ENCODE measurements at regions not wholly inside any gene's neighbourhood (a gene's known extent, or its start where the extent isn't known, plus 50 kb on each side); places are given as distances from the start of the nearest gene placed in this dataset.

GRCh38 chrX:39912126-39912525 lies 185.6 kb downstream of the BCOR start:
- Histone ChIP-seq H3K9me3 (ENCODE audit: insufficient read depth, low read length) (no peaks in the 10 kb centered on the region), H3K4me2 (ENCODE audit: low read depth, low read length, poor library complexity, severe bottlenecking) (no peak overlapping the region), H3K79me2 (ENCODE audit: insufficient read depth, low read length) (no peaks in the 10 kb centered on the region), H3K27me3 (ENCODE audit: low read length) (no peaks in the 10 kb centered on the region), H3K9ac (ENCODE audit: low read length) (no peak overlapping the region), H2AFZ (ENCODE audit: low read depth, low read length, severe bottlenecking) (no peak overlapping the region), H3K27ac (ENCODE audit: low read depth, low read length) (no peak overlapping the region), H3K36me3 (ENCODE audit: low read length) (no peaks in the 10 kb centered on the region), H4K20me1 (ENCODE audit: low read depth, low read length) (no peaks in the 10 kb centered on the region), H3F3A (ENCODE audit: insufficient read depth) (no peaks in the 10 kb centered on the region), H3K9me2 (replicated peaks; ENCODE audit: insufficient read depth, low read length) (no peaks in the 10 kb centered on the region), H3K4me3 (ENCODE audit: insufficient read depth, low read length, poor library complexity, severe bottlenecking) (no peak overlapping the region)
- TF ChIP-seq CTCF (IDR thresholded peaks at IDR 0.05; ENCODE audit: insufficient read depth, low read length, poor library complexity, severe bottlenecking) (no peak), EZH2phosphoT487 (conservative IDR thresholded peaks at IDR 0.05; ENCODE audit: low read length) (no peak)

GRCh38 chrX:39915081-39915480 lies 182.7 kb downstream of the BCOR start:
- Histone ChIP-seq H3K27ac (ENCODE audit: low read depth, low read length) (no peak overlapping the region), H3K4me2 (ENCODE audit: low read depth, low read length, poor library complexity, severe bottlenecking) (no peak overlapping the region), H3F3A (ENCODE audit: insufficient read depth) (no peaks in the 10 kb centered on the region), H3K4me3 (ENCODE audit: insufficient read depth, low read length, poor library complexity, severe bottlenecking) (no peak overlapping the region), H2AFZ (ENCODE audit: low read depth, low read length, severe bottlenecking) (no peak overlapping the region), H3K79me2 (ENCODE audit: insufficient read depth, low read length) (no peaks in the 10 kb centered on the region), H4K20me1 (ENCODE audit: low read depth, low read length) (no peaks in the 10 kb centered on the region), H3K9me3 (ENCODE audit: insufficient read depth, low read length) (no peaks in the 10 kb centered on the region), H3K9me2 (replicated peaks; ENCODE audit: insufficient read depth, low read length) (no peaks in the 10 kb centered on the region), H3K9ac (ENCODE audit: low read length) (no peak overlapping the region), H3K36me3 (ENCODE audit: low read length) (no peaks in the 10 kb centered on the region), H3K27me3 (ENCODE audit: low read length) (no peaks in the 10 kb centered on the region)
- no peak for TF ChIP-seq EZH2phosphoT487 (conservative IDR thresholded peaks at IDR 0.05; ENCODE audit: low read length)
- TF ChIP-seq CTCF (IDR thresholded peaks at IDR 0.05; ENCODE audit: insufficient read depth, low read length, poor library complexity, severe bottlenecking) = no peak

- H3F3A ChIP-seq (ENCODE audit: insufficient read depth) = no peaks in the 10 kb centered on the region
- no peak overlapping the region for H3K9ac ChIP-seq (ENCODE audit: low read length)
- H3K9me2 ChIP-seq (replicated peaks; ENCODE audit: insufficient read depth, low read length) = no peaks in the 10 kb centered on the region
- H3K4me2 ChIP-seq (ENCODE audit: low read depth, low read length, poor library complexity, severe bottlenecking) = no peak overlapping the region
- no peaks in the 10 kb centered on the region for H3K27me3 ChIP-seq (ENCODE audit: low read length)
- no peaks in the 10 kb centered on the region for H3K36me3 ChIP-seq (ENCODE audit: low read length)
- TF ChIP-seq EZH2phosphoT487 (conservative IDR thresholded peaks at IDR 0.05; ENCODE audit: low read length) (no peak), CTCF (IDR thresholded peaks at IDR 0.05; ENCODE audit: insufficient read depth, low read length, poor library complexity, severe bottlenecking) (no peak)
- H3K9me3 ChIP-seq (ENCODE audit: insufficient read depth, low read length) = no peaks in the 10 kb centered on the region
- H3K4me3 ChIP-seq (ENCODE audit: insufficient read depth, low read length, poor library complexity, severe bottlenecking) = no peak overlapping the region
- no peaks in the 10 kb centered on the region for H3K79me2 ChIP-seq (ENCODE audit: insufficient read depth, low read length)
- H2AFZ ChIP-seq (ENCODE audit: low read depth, low read length, severe bottlenecking) = no peak overlapping the region
- no peaks in the 10 kb centered on the region for H4K20me1 ChIP-seq (ENCODE audit: low read depth, low read length)
- no peak overlapping the region for H3K27ac ChIP-seq (ENCODE audit: low read depth, low read length)
Measured at GRCh38 chrX:39915596-39915995, 182.2 kb downstream of the BCOR start.

GRCh38 chrX:39921838-39922237 lies 175.9 kb downstream of the BCOR start:
- Histone ChIP-seq H3K36me3 (ENCODE audit: low read length) (no peaks in the 10 kb centered on the region), H3K27ac (ENCODE audit: low read depth, low read length) (no peak overlapping the region), H3F3A (ENCODE audit: insufficient read depth) (no peaks in the 10 kb centered on the region), H4K20me1 (ENCODE audit: low read depth, low read length) (no peaks in the 10 kb centered on the region), H3K4me2 (ENCODE audit: low read depth, low read length, poor library complexity, severe bottlenecking) (no peak overlapping the region), H3K27me3 (ENCODE audit: low read length) (no peaks in the 10 kb centered on the region), H3K9ac (ENCODE audit: low read length) (no peak overlapping the region), H3K9me2 (replicated peaks; ENCODE audit: insufficient read depth, low read length) (no peaks in the 10 kb centered on the region), H3K4me3 (ENCODE audit: insufficient read depth, low read length, poor library complexity, severe bottlenecking) (no peak overlapping the region), H2AFZ (ENCODE audit: low read depth, low read length, severe bottlenecking) (no peak overlapping the region), H3K79me2 (ENCODE audit: insufficient read depth, low read length) (no peaks in the 10 kb centered on the region), H3K9me3 (ENCODE audit: insufficient read depth, low read length) (no peaks in the 10 kb centered on the region)
- no peak for TF ChIP-seq CTCF (IDR thresholded peaks at IDR 0.05; ENCODE audit: insufficient read depth, low read length, poor library complexity, severe bottlenecking)
- TF ChIP-seq EZH2phosphoT487 (conservative IDR thresholded peaks at IDR 0.05; ENCODE audit: low read length) = no peak
